GM23338 (cell line): ENCODE measurements at regions not wholly inside any gene's neighbourhood (a gene's known extent, or its start where the extent isn't known, plus 50 kb on each side); places are given as distances from the start of the nearest gene placed in this dataset.

Experiments used
- ATAC-seq: fragments of 200-7000 bp; cut with Tn5 transposase; 3 replicates; pipeline ENCODE4 v1.9.1; 2020
- DNase-seq: peaks from one replicate; pipeline ENCODE4 v3.0.0-alpha.2; 2015; ENCODE audit warnings: low spot score
- H2AFZ ChIP-seq: fragments of 200-600 bp; sonication (generic); 2 replicates; pipeline ENCODE4 v1.8.0; 2016; ENCODE audit warnings: antibody characterized with exemption, mild to moderate bottlenecking, moderate library complexity
- H3F3A ChIP-seq: fragments of 200-600 bp; sonication (generic); replicated peaks from 2 replicates; pipeline ENCODE4 v1.8.0; 2017; ENCODE audit warnings: antibody characterized with exemption, mixed run types, low read depth
- H3K27ac ChIP-seq: fragments of 200-600 bp; sonication (generic); 2 replicates; pipeline ENCODE4 v1.6.1; 2016; ENCODE audit warnings: low read depth
- H3K27me3 ChIP-seq: fragments of 200-600 bp; sonication (generic); 2 replicates; pipeline ENCODE4 v1.8.0; 2016; ENCODE audit warnings: mild to moderate bottlenecking, mixed run types, moderate library complexity; ENCODE audit not compliant: insufficient read depth
- H3K36me3 ChIP-seq: fragments of 200-600 bp; sonication (generic); 2 replicates; pipeline ENCODE4 v1.8.0; 2016; ENCODE audit warnings: mild to moderate bottlenecking; ENCODE audit not compliant: insufficient read depth
- H3K4me1 ChIP-seq: fragments of 200-600 bp; sonication (generic); 2 replicates; pipeline ENCODE4 v1.8.0; 2016; ENCODE audit warnings: mild to moderate bottlenecking, moderate library complexity; ENCODE audit not compliant: insufficient read depth
- H3K4me2 ChIP-seq: fragments of 200-600 bp; sonication (generic); 2 replicates; pipeline ENCODE4 v1.7.1; 2017; ENCODE audit warnings: mixed run types
- H3K4me3 ChIP-seq: fragments of 200-600 bp; sonication (generic); 2 replicates; pipeline ENCODE4 v1.6.1; 2016; ENCODE audit warnings: mixed run types
- H3K79me2 ChIP-seq: fragments of 200-600 bp; sonication (generic); replicated peaks from 2 replicates; pipeline ENCODE4 v1.8.0; 2017; ENCODE audit warnings: mild to moderate bottlenecking; ENCODE audit not compliant: insufficient read depth
- H3K9me2 ChIP-seq: fragments of 200-600 bp; sonication (generic); 2 replicates; pipeline ENCODE4 v1.8.0; 2017; ENCODE audit not compliant: insufficient read depth
- H4K20me1 ChIP-seq: fragments of 200-600 bp; sonication (generic); replicated peaks from 2 replicates; pipeline ENCODE4 v1.8.0; 2017; ENCODE audit warnings: mild to moderate bottlenecking; ENCODE audit not compliant: insufficient read depth
- H3K27ac Mint-ChIP-seq: 2 replicates; pipeline ENCODE4 v1.8.0; 2020; ENCODE audit warnings: inconsistent platforms, mild to moderate bottlenecking, moderate library complexity, mixed read lengths
- H3K27me3 Mint-ChIP-seq: 3 replicates; pipeline ENCODE4 v1.8.0; 2022; ENCODE audit warnings: low read depth, mild to moderate bottlenecking, moderate library complexity, mixed read lengths, inconsistent platforms; ENCODE audit not compliant: insufficient read depth, poor library complexity
- H3K36me3 Mint-ChIP-seq: 3 replicates; pipeline ENCODE4 v1.8.0; 2021; ENCODE audit warnings: low read depth, mild to moderate bottlenecking, inconsistent platforms, moderate library complexity, mixed read lengths
- H3K4me1 Mint-ChIP-seq: 3 replicates; pipeline ENCODE4 v1.8.0; 2020; ENCODE audit warnings: mild to moderate bottlenecking, inconsistent platforms, mixed read lengths
- H3K4me3 Mint-ChIP-seq: 3 replicates; pipeline ENCODE4 v1.8.0; 2021; ENCODE audit warnings: moderate library complexity, mild to moderate bottlenecking, inconsistent platforms, mixed read lengths
- H3K9me3 Mint-ChIP-seq: 3 replicates; pipeline ENCODE4 v1.8.0; 2020; ENCODE audit warnings: moderate library complexity, mild to moderate bottlenecking, inconsistent platforms, mixed read lengths
- NANOG ChIP-seq: IDR thresholded peaks from 2 replicates; pipeline ENCODE4 v1.6.1; 2016; ENCODE audit warnings: antibody characterized with exemption, borderline replicate concordance
- POLR2AphosphoS5 ChIP-seq: IDR thresholded peaks from 2 replicates; pipeline ENCODE4 v1.6.1; 2016; ENCODE audit warnings: antibody characterized with exemption, low read depth
- STAT1 ChIP-seq: IDR thresholded peaks from one replicate; pipeline ENCODE4 v1.6.1; 2016; ENCODE audit warnings: antibody characterized with exemption; ENCODE audit not compliant: unreplicated experiment
- ZNF114 ChIP-seq: fragments of 250-450 bp; sonication (Bioruptor Pico); IDR thresholded peaks from 2 replicates; pipeline ENCODE4 v1.5.0; 2020; ENCODE audit warnings: mild to moderate bottlenecking, moderate library complexity
- ZNF331 ChIP-seq: fragments of 250-450 bp; sonication (Bioruptor Pico); IDR thresholded peaks from 2 replicates; pipeline ENCODE4 v1.5.0; 2020; ENCODE audit warnings: low read depth, mild to moderate bottlenecking, moderate library complexity
- TF ChIP-seq, protein P1 (sequence below): IDR thresholded peaks from one replicate; pipeline ENCODE4 v1.6.1; 2018; ENCODE audit warnings: antibody characterized with exemption; ENCODE audit not compliant: unreplicated experiment
- TF ChIP-seq, protein P2 (sequence below): IDR thresholded peaks from 2 replicates; pipeline ENCODE4 v1.6.1; 2016; ENCODE audit warnings: antibody characterized with exemption

DNA sequence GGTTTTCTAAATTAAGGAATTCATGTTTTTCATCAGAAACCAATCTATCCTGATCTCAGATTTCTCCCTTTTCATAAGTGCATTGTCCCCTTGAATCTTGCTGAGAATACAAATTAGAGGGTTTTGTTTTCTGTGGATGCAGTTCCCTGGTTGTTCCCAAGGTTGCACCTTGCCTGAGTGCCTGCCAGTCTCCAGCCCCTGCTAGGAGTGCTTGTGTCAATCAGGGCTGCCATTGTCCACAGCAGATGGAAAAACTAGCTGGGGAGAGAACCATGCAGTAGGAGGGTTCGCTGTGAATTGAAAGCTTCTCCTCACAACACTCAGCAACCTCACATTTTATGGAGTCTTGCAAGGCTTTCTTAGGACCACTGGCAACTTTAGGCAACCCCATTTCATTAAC, 210.8 kb upstream of the CTNNB1 start:
- no peak for DNase-seq
- Mint-ChIP-seq H3K9me3 (peaks cover 3% of the 10 kb centered on the region; the same call in 1 of the 3 replicates), H3K36me3 (no peaks in the 10 kb centered on the region), H3K4me3 (no peak overlapping the region), H3K27ac (no peak overlapping the region), H3K27me3 (no peaks in the 10 kb centered on the region), H3K4me1 (no peaks in the 10 kb centered on the region)
- no peak overlapping the region for H3K4me3 ChIP-seq
- no peak overlapping the region for H3K27ac ChIP-seq
- H3K9me2 ChIP-seq = peaks cover 5% of the 10 kb centered on the region
- no peaks in the 10 kb centered on the region for H3K36me3 ChIP-seq
- no peaks in the 10 kb centered on the region for H3F3A ChIP-seq
- H3K27me3 ChIP-seq = no peaks in the 10 kb centered on the region
- H3K4me1 ChIP-seq = no peaks in the 10 kb centered on the region
- no peaks in the 10 kb centered on the region for H3K79me2 ChIP-seq
- peak; percentile 34; the same call in 1 of the 3 replicates for ATAC-seq
- no peaks in the 10 kb centered on the region for H4K20me1 ChIP-seq
- no peak for TF ChIP-seq NANOG
- TF ChIP-seq ZNF331 = no peak
- TF ChIP-seq, protein P1, sequence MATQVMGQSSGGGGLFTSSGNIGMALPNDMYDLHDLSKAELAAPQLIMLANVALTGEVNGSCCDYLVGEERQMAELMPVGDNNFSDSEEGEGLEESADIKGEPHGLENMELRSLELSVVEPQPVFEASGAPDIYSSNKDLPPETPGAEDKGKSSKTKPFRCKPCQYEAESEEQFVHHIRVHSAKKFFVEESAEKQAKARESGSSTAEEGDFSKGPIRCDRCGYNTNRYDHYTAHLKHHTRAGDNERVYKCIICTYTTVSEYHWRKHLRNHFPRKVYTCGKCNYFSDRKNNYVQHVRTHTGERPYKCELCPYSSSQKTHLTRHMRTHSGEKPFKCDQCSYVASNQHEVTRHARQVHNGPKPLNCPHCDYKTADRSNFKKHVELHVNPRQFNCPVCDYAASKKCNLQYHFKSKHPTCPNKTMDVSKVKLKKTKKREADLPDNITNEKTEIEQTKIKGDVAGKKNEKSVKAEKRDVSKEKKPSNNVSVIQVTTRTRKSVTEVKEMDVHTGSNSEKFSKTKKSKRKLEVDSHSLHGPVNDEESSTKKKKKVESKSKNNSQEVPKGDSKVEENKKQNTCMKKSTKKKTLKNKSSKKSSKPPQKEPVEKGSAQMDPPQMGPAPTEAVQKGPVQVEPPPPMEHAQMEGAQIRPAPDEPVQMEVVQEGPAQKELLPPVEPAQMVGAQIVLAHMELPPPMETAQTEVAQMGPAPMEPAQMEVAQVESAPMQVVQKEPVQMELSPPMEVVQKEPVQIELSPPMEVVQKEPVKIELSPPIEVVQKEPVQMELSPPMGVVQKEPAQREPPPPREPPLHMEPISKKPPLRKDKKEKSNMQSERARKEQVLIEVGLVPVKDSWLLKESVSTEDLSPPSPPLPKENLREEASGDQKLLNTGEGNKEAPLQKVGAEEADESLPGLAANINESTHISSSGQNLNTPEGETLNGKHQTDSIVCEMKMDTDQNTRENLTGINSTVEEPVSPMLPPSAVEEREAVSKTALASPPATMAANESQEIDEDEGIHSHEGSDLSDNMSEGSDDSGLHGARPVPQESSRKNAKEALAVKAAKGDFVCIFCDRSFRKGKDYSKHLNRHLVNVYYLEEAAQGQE = no peak
- TF ChIP-seq, protein P2, sequence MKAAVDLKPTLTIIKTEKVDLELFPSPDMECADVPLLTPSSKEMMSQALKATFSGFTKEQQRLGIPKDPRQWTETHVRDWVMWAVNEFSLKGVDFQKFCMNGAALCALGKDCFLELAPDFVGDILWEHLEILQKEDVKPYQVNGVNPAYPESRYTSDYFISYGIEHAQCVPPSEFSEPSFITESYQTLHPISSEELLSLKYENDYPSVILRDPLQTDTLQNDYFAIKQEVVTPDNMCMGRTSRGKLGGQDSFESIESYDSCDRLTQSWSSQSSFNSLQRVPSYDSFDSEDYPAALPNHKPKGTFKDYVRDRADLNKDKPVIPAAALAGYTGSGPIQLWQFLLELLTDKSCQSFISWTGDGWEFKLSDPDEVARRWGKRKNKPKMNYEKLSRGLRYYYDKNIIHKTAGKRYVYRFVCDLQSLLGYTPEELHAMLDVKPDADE = no peak
- TF ChIP-seq POLR2AphosphoS5 = no peak
- no peak for TF ChIP-seq ZNF114 (CRISPR knock-in tag)
- H2AFZ ChIP-seq = no peak overlapping the region
- no peak overlapping the region for H3K4me2 ChIP-seq

DNA sequence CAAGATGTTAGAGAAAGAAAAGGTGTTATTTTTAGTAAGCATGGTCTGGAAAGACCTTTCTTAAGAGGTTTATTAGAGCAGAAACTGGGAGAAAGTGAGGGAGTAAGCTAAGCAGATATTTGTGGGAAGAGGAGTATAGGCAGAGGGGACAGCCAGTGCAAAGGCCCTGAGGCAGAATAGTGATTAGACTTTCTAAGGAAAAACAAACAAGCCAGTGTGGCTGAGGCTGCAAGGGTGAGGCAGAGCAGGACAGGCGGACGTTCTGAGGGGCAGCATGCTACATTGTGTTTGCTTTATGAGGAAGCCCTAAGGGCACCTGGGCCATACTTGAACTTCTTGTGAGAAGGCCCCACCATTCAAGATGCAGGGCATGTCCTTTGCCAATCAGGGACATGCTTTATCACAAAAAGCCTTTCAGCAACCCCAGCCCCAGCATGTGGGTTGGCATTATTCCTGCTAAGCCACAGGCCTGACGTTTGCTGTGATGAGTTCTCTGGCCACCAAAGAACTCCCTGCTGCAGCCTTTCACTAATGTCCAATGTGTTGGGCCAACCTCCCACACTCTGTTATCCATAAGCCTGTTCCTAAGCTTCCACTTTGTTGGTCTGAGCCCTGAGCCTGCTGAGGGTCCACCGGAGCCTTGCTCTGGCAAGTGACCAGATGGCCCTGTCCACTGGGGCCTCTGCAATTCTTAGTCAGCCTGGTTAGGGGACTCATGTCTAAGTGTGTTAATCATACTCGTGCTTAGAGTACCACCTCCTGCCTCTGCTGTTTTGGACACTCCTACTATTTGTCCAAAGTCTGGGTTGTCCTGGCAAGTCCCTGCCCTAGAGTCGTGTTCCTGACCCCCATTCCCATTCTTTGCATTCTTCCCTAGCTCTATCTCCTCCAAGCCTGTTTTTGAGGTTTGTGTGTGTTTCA, 209.9 kb upstream of the CTNNB1 start:
- no peaks in the 10 kb centered on the region for H3K4me1 ChIP-seq
- H3K9me2 ChIP-seq = peaks cover 5% of the 10 kb centered on the region
- ATAC-seq (no peak), DNase-seq (no peak)
- H3F3A ChIP-seq = no peaks in the 10 kb centered on the region
- H3K4me3 ChIP-seq = no peak overlapping the region
- no peak overlapping the region for H3K27ac ChIP-seq
- Mint-ChIP-seq H3K4me3 (no peak overlapping the region), H3K36me3 (no peaks in the 10 kb centered on the region), H3K27ac (no peak overlapping the region), H3K4me1 (no peaks in the 10 kb centered on the region), H3K27me3 (no peaks in the 10 kb centered on the region), H3K9me3 (peaks cover 3% of the 10 kb centered on the region; the same call in 1 of the 3 replicates)
- H3K4me2 ChIP-seq = no peak overlapping the region
- H3K27me3 ChIP-seq = no peaks in the 10 kb centered on the region
- H3K36me3 ChIP-seq = no peaks in the 10 kb centered on the region
- no peaks in the 10 kb centered on the region for H3K79me2 ChIP-seq
- H4K20me1 ChIP-seq = no peaks in the 10 kb centered on the region
- no peak overlapping the region for H2AFZ ChIP-seq
- TF ChIP-seq ZNF331 (no peak), STAT1 (no peak)
- TF ChIP-seq, protein P1 = no peak
